Fibroblast of skin of left quadriceps (primary cell): ENCODE measurements at regions not wholly inside any gene's neighbourhood (a gene's known extent, or its start where the extent isn't known, plus 50 kb on each side); places are given as distances from the start of the nearest gene placed in this dataset.

ENCODE experiments used
- DNase-seq, 2 experiments: peaks; one replicate each; pipeline ENCODE4 v3.0.0-alpha.2; 2013; ENCODE audit warnings: low read depth in 2 of 2

- peak; percentile 96 to 97 for DNase-seq
Observed at GRCh38 chr14:51396222-51396815, 156.3 kb downstream of the TMX1 start.

- peak in 1 of 2 experiments; percentile 41 for DNase-seq
Observed at GRCh38 chr14:51398898-51399297, 158.9 kb downstream of the TMX1 start.

GRCh38 chr14:51400139-51400538 lies 160.1 kb downstream of the TMX1 start:
- DNase-seq: no peak

- no peak for DNase-seq
Observed at GRCh38 chr14:51401272-51401671, 161.2 kb downstream of the TMX1 start.

- DNase-seq: no peak
Observed at GRCh38 chr14:51401756-51402155, 161.7 kb downstream of the TMX1 start.

GRCh38 chr14:51410897-51411296 lies 170.8 kb downstream of the TMX1 start:
- no peak for DNase-seq

GRCh38 chr14:51419685-51420084 lies 179.6 kb downstream of the TMX1 start:
- no peak for DNase-seq

GRCh38 chr14:51422704-51423103 lies 182.7 kb downstream of the TMX1 start:
- DNase-seq: no peak

- no peak for DNase-seq
Observed at GRCh38 chr14:51424041-51424440, 184.0 kb downstream of the TMX1 start.

GRCh38 chr14:51424561-51425251 lies 184.7 kb downstream of the TMX1 start:
- DNase-seq: peak in 1 of 2 experiments; percentile 58

GRCh38 chr14:51428981-51429380 lies 188.9 kb downstream of the TMX1 start:
- DNase-seq: no peak

- DNase-seq: no peak
Observed at GRCh38 chr14:51430079-51430478, 190.0 kb downstream of the TMX1 start.

GRCh38 chr14:51430633-51431032 lies 190.6 kb downstream of the TMX1 start:
- no peak for DNase-seq

GRCh38 chr14:51431033-51431709 lies 191.1 kb downstream of the TMX1 start:
- no peak for DNase-seq

- DNase-seq: no peak
Observed at GRCh38 chr14:51431741-51432140, 191.7 kb downstream of the TMX1 start.

- no peak for DNase-seq
Observed at GRCh38 chr14:51432302-51432948, 192.4 kb downstream of the TMX1 start.

GRCh38 chr14:51436630-51437029 lies 196.6 kb downstream of the TMX1 start:
- DNase-seq: no peak

GRCh38 chr14:51439896-51440295 lies 199.8 kb downstream of the TMX1 start:
- no peak for DNase-seq

- DNase-seq: no peak
Observed at GRCh38 chr14:51441001-51441400, 201.0 kb downstream of the TMX1 start.

- peak; percentile 95 to 96 for DNase-seq
Observed at GRCh38 chr14:51442513-51443175, 202.6 kb downstream of the TMX1 start.

GRCh38 chr14:51443195-51444018 lies 203.4 kb downstream of the TMX1 start:
- DNase-seq: peak; percentile 64 to 66
